ENCODE measurements at regions not wholly inside any gene's neighbourhood (a gene's known extent, or its start where the extent isn't known, plus 50 kb on each side); places are given as distances from the start of the nearest gene placed in this dataset.

GRCh38 chr4:26021417-26022345 is 107.7 kb downstream of the SMIM20 start:
- intact Hi-C loops (cut with micrococcal nuclease), result no loop called here
- H3K36me3 ChIP-seq (replicated peaks in 1 of 2; ENCODE audit: control insufficient read depth in 1 of 2, insufficient read depth in 2 of 2, low read length in 2 of 2), result no peaks in the 10 kb centered on the region
- H4K20me1 ChIP-seq (ENCODE audit: insufficient read depth, low read length), result no peaks in the 10 kb centered on the region
- H3K4me3 Mint-ChIP-seq, result no peak overlapping the region
- no peak overlapping the region for H2AFZ ChIP-seq (ENCODE audit: insufficient read depth, low read depth, low read length, poor library complexity, severe bottlenecking)
- whole genome bisulfite sequencing (ENCODE audit: insufficient coverage), result 92% methylated on average over 8 of the region's 8 CpGs
- no peak overlapping the region for H3K4me2 ChIP-seq (replicated peaks; ENCODE audit: extremely low read depth, low read length, poor library complexity, severe bottlenecking)
- DNase-seq, result no peak
- no peak overlapping the region for H3K27ac Mint-ChIP-seq
- H3K9me3 ChIP-seq (replicated peaks in 1 of 2; ENCODE audit: control insufficient read depth in 1 of 2, insufficient read depth in 1 of 2, low read length in 2 of 2), result no peaks in the 10 kb centered on the region
- H3K27ac ChIP-seq (ENCODE audit: low read depth in 1 of 2, low read length in 2 of 2), result no peak overlapping the region
- no peaks in the 10 kb centered on the region for H3K36me3 Mint-ChIP-seq
- no peak for TF ChIP-seq CTCF (IDR thresholded peaks at IDR 0.05)
- H3K4me1 Mint-ChIP-seq, result peaks cover 7% of the 10 kb centered on the region
- H3K79me2 ChIP-seq (ENCODE audit: insufficient read depth, low read length), result no peaks in the 10 kb centered on the region
- no peak overlapping the region for H3K4me3 ChIP-seq (replicated peaks in 1 of 3; ENCODE audit: low read depth in 2 of 3, low read length in 3 of 3)
- no peaks in the 10 kb centered on the region for H3K9me3 Mint-ChIP-seq
- no peaks in the 10 kb centered on the region for H3K4me1 ChIP-seq (ENCODE audit: control insufficient read depth in 1 of 2, insufficient read depth in 2 of 2, low read length in 2 of 2)
- H3K27me3 Mint-ChIP-seq (ENCODE audit: low read depth in 3 of 3), result peaks cover 16 to 22% (median 18%) of the 10 kb centered on the region in 3 donors
- peaks cover 10 to 11% of the 10 kb centered on the region in 2 donors for H3K27me3 ChIP-seq (ENCODE audit: control insufficient read depth in 2 of 2, insufficient read depth in 2 of 2, low read length in 2 of 2)
- H3K9ac ChIP-seq (ENCODE audit: insufficient read depth, low read length, poor library complexity, severe bottlenecking), result no peak overlapping the region

- Mint-ChIP-seq H3K27ac (peak overlapping the region in 1 of 7 donors; percentile 47), H3K36me3 (no peaks in the 10 kb centered on the region), H3K27me3 (ENCODE audit: low read depth in 3 of 3) (peaks cover 18 to 24% (median 20%) of the 10 kb centered on the region in 3 donors), H3K4me1 (peaks cover 7% of the 10 kb centered on the region), H3K9me3 (no peaks in the 10 kb centered on the region), H3K4me3 (no peak overlapping the region)
- 86% methylated on average over 6 of the region's 7 CpGs for WGBS (ENCODE audit: insufficient coverage)
- intact Hi-C loops (cut with micrococcal nuclease), result no loop called here
- H2AFZ ChIP-seq (ENCODE audit: insufficient read depth, low read depth, low read length, poor library complexity, severe bottlenecking), result no peak overlapping the region
- no peak overlapping the region for H3K9ac ChIP-seq (ENCODE audit: insufficient read depth, low read length, poor library complexity, severe bottlenecking)
- no peaks in the 10 kb centered on the region for H4K20me1 ChIP-seq (ENCODE audit: insufficient read depth, low read length)
- no peaks in the 10 kb centered on the region for H3K36me3 ChIP-seq (replicated peaks in 1 of 2; ENCODE audit: control insufficient read depth in 1 of 2, insufficient read depth in 2 of 2, low read length in 2 of 2)
- H3K27ac ChIP-seq (ENCODE audit: low read depth in 1 of 2, low read length in 2 of 2), result no peak overlapping the region
- no peak overlapping the region for H3K4me2 ChIP-seq (replicated peaks; ENCODE audit: extremely low read depth, low read length, poor library complexity, severe bottlenecking)
- H3K9me3 ChIP-seq (replicated peaks in 1 of 2; ENCODE audit: control insufficient read depth in 1 of 2, insufficient read depth in 1 of 2, low read length in 2 of 2), result no peaks in the 10 kb centered on the region
- TF ChIP-seq CTCF (IDR thresholded peaks at IDR 0.05), result no peak
- H3K79me2 ChIP-seq (ENCODE audit: insufficient read depth, low read length), result no peaks in the 10 kb centered on the region
- no peak overlapping the region for H3K4me3 ChIP-seq (replicated peaks in 1 of 3; ENCODE audit: low read depth in 2 of 3, low read length in 3 of 3)
- H3K27me3 ChIP-seq (ENCODE audit: control insufficient read depth in 2 of 2, insufficient read depth in 2 of 2, low read length in 2 of 2), result peaks cover 10 to 11% of the 10 kb centered on the region in 2 donors
- DNase-seq, result no peak
- no peaks in the 10 kb centered on the region for H3K4me1 ChIP-seq (ENCODE audit: control insufficient read depth in 1 of 2, insufficient read depth in 2 of 2, low read length in 2 of 2)
These were observed 108.6 kb downstream of the SMIM20 start for GRCh38 chr4:26022346-26023202.

Data from CD14-positive monocyte (primary cell).